NCI-H82 treated with DMSO at 0.1 percent for 48 hours (cell line): ENCODE measurements at regions not wholly inside any gene's neighbourhood (a gene's known extent, or its start where the extent isn't known, plus 50 kb on each side); places are given as distances from the start of the nearest gene placed in this dataset.
"Not testable (repeated sequence)": the region's sequence is repeated elsewhere in the genome, so short reads cannot be mapped to it uniquely, and the experiment has no call there.

Experiments used
- DNase-seq: peaks from one replicate; lab custom pipeline; 2025; ENCODE audit not compliant: unreplicated experiment; lab: John Stamatoyannopoulos, UW

DNA sequence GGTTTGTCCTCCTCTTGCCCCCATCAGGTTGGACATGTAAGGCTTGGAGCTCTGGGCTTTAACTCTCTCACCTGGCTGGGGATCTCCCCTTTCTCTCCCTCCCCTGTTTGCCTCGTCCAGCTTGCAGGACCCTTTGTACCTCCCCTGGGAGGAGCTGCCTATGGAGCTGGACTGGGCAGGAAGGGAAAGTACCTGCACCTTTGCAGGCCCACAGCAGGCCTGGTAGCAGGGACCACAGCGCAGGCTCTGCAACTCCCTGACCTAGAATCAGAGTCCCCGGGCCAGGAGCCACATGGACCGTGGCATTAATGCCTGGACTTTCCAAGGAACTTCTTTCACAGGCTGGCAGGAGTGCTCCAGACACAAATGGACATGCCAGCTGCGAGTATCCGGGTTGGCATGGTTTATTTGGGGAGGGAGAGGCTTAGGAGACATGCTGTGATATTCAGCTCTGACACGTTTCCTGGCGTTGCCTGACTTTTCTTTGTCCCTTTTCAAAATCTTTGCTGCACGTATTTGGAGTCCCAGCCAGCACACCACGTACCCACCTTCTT lies 268.5 kb upstream of the EXOC2 start:
- DNase-seq, result no peak

GRCh38 chr6:960356-960755 lies 267.4 kb upstream of the EXOC2 start:
- DNase-seq, result peak; percentile 72

DNA sequence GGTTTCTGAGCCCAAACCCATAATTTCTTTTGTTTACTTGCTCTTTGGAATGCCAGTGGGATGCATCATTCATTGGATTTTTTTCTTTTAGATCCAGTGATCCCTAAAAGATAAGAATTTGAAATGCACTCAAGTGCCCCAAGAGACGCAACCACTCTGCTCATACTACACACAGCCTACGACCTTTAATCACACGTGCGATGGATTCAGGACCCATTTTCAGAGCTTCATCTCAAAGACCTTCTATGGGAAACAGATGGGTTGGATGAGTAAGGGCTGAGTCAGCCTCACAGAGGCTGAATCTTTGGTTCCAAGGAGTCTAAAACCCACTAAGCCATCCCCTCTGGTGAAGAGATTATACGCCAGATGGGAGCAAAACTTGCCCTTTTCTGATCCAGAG lies 265.5 kb upstream of the EXOC2 start:
- peak; percentile 92 for DNase-seq

- DNase-seq, result no peak
These were observed 258.7 kb upstream of the EXOC2 start for GRCh38 chr6:951399-952181.

- no peak for DNase-seq
These were observed 254.4 kb upstream of the EXOC2 start for GRCh38 chr6:947235-947934.

- DNase-seq, result no peak
These were observed 253.6 kb upstream of the EXOC2 start for GRCh38 chr6:946546-946945.

- no peak for DNase-seq
These were observed 246.8 kb upstream of the EXOC2 start for GRCh38 chr6:939526-940252.

DNA sequence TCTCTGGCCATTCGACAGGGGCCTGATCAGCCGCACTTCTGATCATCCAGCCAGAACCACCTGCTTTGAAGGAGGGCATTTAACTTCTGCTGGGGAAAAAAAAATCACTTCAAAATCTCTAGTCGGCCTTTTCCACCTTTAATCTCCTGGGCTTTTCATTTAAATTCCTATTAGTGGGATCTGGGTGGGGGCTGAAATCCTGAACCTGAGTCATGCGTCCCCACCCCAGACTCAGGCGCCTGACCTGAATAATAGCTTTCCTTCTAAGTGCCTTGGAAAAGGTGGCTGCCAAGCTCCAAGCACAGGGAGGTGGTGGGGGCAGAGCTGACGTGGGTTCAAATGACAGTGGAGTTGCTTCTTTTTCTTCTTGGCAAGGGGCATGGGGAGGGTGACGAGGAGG lies 246.0 kb upstream of the EXOC2 start:
- no peak for DNase-seq

DNA sequence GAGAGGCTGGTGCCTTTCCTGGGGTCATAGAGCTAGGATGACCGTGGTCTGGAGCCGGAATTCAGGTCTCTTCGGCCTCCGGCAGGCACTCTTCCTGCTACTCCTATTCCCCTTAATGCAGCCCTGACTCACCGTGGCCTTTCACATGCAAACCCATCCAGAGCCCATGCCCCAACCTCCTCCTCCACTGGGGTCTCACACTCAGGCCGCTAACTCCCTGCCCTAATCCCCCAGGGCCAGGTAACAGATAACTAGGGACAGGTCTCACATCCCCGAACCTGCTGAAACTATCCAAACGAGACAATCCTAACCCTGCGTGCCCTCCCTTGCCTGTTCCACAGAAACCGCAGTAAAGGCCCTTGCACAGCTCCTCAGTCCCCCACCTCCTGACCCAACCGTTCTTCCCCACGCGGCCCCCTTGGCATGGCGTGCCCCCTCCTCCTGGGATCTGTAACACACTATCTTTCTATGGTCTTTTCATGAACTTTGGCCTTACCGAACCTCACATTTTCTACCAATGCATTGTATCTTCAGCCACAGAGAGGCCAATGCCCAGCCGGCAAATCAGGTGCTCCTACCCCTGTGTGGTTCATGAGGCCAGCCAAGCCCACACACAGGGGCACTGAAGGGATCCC lies 245.4 kb upstream of the EXOC2 start:
- no peak for DNase-seq

DNA sequence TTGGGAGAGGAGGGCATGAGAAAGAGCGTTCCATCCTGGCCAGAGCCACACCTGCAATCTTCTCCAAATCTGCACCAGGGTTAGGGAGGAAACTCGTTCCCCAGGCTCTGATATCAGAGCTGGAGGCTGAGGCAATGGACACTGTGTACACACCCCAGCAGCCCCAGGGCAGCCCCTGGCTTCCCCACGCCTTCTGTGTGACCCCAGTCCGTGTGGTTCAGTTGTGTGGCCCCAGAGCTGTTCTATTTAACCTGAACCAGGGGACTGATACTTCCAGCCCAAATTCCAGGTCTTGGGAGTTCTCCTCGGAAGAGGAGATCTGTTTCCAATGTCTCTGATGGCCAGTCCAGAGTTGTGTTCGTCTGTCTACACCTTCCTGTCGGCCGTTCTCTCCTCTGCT lies 242.6 kb upstream of the EXOC2 start:
- DNase-seq, result no peak

GRCh38 chr6:934686-935085 lies 241.7 kb upstream of the EXOC2 start:
- no peak for DNase-seq

DNA sequence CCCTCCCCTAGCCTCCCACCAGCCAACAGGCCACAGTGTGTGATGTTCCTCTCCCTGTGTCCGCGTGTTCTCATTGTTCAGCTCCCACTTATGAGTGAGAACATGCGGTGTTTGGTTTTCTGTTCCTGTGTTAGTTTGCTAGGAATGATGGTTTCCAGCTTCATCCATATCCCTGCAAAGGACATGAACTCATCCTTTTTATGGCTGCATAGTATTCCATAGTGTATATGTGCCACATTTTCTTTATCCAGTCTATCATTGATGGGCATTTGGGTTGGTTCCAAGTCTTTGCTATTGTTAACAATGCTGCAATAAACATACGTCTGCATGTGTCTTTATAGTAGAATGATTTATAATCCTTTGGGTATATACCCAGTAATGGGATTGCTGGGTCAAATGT lies 239.0 kb upstream of the EXOC2 start:
- DNase-seq, result not testable (repeated sequence)

GRCh38 chr6:927157-927556 lies 234.2 kb upstream of the EXOC2 start:
- no peak for DNase-seq

- DNase-seq, result no peak
These were observed 232.8 kb upstream of the EXOC2 start for GRCh38 chr6:925656-926213.

- no peak for DNase-seq
These were observed 231.7 kb upstream of the EXOC2 start for GRCh38 chr6:924661-925060.

DNA sequence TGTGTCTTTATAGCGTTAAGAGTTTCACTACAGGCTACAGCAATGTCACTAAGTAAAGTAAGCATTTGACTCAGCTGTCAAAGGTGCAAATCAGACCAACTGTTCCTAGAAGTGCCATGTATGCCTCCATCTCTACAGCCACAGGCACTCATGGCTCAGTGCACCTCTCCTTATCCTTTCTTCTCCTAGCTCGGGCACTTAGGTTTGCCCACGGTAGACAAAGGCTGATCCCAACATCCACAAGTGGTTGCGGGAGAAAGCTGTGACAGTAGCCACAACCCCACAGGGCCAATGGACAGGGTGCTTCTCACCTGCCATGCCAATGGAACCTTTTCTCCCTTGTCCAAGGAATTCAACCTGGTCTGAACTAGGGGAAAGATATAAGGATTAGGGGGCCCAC lies 228.5 kb upstream of the EXOC2 start:
- no peak for DNase-seq

GRCh38 chr6:920512-920911 lies 227.6 kb upstream of the EXOC2 start:
- DNase-seq, result no peak

- DNase-seq, result no peak
These were observed 226.6 kb upstream of the EXOC2 start for GRCh38 chr6:919500-919899.

DNA sequence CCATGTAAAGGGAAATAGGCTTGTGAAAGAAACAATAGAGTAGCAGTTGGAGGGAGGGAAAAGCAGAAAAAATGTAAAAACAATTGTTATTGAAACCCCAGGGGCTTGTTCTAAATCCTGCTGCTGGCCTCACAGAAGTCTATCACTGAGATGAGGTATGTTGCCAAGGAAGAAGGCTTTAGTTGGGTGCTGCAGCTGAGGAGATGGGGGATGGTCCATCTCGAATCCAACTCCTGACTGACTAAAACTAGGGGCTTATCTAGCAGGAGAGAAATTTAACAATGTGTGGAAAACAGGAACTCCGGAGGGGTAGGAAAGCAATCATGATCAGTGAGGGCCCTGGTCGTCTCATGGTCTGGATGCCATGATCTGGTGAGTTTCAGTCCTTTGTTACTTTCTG lies 225.0 kb upstream of the EXOC2 start:
- DNase-seq, result no peak

GRCh38 chr6:917296-917695 lies 224.4 kb upstream of the EXOC2 start:
- DNase-seq, result no peak

- no peak for DNase-seq
These were observed 223.2 kb upstream of the EXOC2 start for GRCh38 chr6:916131-916530.
